GM20000 (cell line): ENCODE measurements at regions not wholly inside any gene's neighbourhood (a gene's known extent, or its start where the extent isn't known, plus 50 kb on each side); places are given as distances from the start of the nearest gene placed in this dataset.
"Not testable (repeated sequence)": the region's sequence is repeated elsewhere in the genome, so short reads cannot be mapped to it uniquely, and the experiment has no call there.

Experiments used
- DNase-seq: peaks from one replicate; pipeline ENCODE4 v3.0.0; 2012; ENCODE audit warnings: low spot score
- CTCF ChIP-seq: IDR thresholded peaks from 2 replicates; pipeline ENCODE4 v1.5.1; 2012; ENCODE audit warnings: mild to moderate bottlenecking, control low read depth; ENCODE audit errors: extremely low read depth, missing control alignments

GRCh38 chr2:184993746-184994145 is 395.4 kb downstream of the ZNF804A start:
- TF ChIP-seq CTCF: no peak
- DNase-seq: no peak

GRCh38 chr2:185006481-185006880 is 408.2 kb downstream of the ZNF804A start:
- TF ChIP-seq CTCF: no peak
- no peak for DNase-seq

- TF ChIP-seq CTCF: no peak
- DNase-seq: no peak
Measured at GRCh38 chr2:185012643-185013042, 414.3 kb downstream of the ZNF804A start.

GRCh38 chr2:185014076-185014475 is 415.7 kb downstream of the ZNF804A start:
- TF ChIP-seq CTCF: no peak
- no peak for DNase-seq

GRCh38 chr2:185025891-185026290 is 427.6 kb downstream of the ZNF804A start:
- not testable (repeated sequence) for DNase-seq

- no peak for TF ChIP-seq CTCF
Measured at GRCh38 chr2:185035906-185036305, 437.6 kb downstream of the ZNF804A start.

GRCh38 chr2:185044323-185044874 is 446.1 kb downstream of the ZNF804A start:
- TF ChIP-seq CTCF: no peak
- no peak for DNase-seq

More at GRCh38 chr2:185035906-185036305, 437.6 kb downstream of the ZNF804A start:
- DNase-seq: no peak

- no peak for DNase-seq
- TF ChIP-seq CTCF: no peak
Measured at GRCh38 chr2:185050804-185051203, 452.5 kb downstream of the ZNF804A start.
